ENCODE measurements at regions not wholly inside any gene's neighbourhood (a gene's known extent, or its start where the extent isn't known, plus 50 kb on each side); places are given as distances from the start of the nearest gene placed in this dataset.

GRCh38 chr18:78884502-78884901 is 95.1 kb upstream of the SALL3 start:
- DNase-seq = no peak

DNA sequence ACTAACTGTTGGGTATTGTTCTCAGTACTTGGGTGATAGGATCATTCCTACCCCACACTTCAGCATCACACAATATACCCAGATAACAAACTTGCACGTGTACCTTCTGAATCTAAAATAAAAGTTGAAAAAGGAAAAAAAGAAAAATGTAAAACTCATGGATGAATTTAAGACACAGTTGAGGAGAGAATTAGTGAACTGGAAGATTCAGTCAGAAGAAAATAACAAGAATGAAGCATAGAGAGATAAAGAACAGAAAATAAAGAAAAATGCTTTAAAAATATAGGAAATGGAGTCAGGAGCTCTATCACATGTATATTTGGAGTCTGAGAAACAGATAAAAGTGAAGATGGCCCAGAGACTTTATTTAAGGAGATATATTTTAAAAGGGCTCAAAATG is 90.4 kb upstream of the SALL3 start:
- DNase-seq = no peak

GRCh38 chr18:78890388-78890787 is 89.2 kb upstream of the SALL3 start:
- no peak for DNase-seq

GRCh38 chr18:78891185-78891762 is 88.3 kb upstream of the SALL3 start:
- no peak for DNase-seq

DNA sequence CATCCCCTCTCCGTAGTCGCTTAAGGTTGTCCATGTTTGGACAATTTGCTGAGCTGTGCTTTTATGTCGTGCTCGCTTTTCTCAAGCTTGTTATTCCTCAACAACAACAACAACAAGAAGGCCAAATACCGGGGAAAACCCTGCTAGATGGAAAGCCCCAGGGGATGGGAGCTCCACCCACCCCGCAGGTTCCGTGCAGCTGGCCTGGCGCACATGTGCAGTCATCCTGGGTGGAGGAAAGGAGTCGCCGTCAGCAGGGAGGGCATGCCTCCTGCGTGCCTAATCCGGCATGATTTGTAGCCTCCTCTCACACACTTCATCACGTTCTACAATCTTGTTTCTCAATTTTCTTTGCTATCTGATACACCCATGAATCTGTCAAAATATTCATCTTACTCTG is 87.4 kb upstream of the SALL3 start:
- no peak for DNase-seq

DNA sequence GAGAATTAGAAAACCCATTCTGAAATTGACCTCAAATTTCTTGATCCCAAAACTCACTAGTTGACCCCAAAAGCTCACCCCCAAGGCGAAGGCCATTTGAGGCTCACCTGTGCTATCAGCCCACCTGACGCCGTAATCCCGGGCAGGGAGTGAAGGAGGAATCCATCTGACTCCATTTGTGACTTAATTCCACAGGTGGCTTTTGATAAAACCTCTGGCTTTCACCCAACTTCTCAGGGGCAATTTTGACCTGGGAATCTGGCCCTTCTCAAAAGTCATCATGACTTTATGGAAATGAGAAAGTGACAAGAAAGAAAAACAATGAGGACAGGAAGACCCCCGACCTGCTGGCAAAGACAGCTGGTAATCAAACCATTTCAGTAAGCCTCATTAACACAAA is 86.9 kb upstream of the SALL3 start:
- no peak for DNase-seq

- no peak for DNase-seq
These were observed 86.2 kb upstream of the SALL3 start for GRCh38 chr18:78893281-78894032.

- no peak for DNase-seq
These were observed 85.6 kb upstream of the SALL3 start for GRCh38 chr18:78894033-78894305.

DNA sequence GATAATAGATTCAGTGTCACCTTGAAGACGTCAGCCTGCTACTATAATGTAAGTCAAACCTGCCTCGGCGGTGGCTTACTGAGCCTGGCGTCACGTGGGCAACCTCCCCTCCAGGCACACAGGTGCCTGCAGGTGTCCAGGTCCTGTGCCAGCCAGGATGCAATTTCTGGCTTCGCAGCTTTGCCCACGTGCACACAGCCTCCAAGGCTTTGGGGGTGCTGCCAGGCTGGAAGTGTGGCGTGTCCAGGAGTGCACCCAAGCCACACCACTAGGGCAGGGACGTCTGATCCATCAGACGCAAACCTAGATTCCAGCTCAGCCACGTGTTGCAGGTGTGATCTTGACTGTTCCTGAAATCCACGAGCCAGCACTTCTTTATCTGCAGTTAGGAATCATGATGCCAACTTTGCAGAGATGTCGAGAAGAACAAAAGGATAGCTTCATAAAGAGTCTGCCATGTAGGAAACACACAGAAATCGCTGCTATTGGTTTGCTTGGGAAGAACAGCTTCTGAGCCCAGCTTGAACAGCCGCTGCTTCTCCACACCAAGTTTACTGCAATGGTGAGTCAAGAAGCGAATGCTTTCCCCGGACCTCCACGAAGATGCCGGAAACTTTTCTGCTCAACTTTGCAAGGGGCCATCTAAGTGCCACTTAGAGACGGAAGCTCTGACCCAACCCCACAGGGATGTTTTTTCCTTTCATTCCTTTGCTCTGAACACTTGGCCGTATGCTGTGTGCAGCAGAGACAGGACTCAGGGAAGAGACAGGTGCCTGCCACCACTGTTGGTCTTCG is 84.2 kb upstream of the SALL3 start:
- no peak for DNase-seq

- no peak for DNase-seq
These were observed 83.3 kb upstream of the SALL3 start for GRCh38 chr18:78896111-78896905.

DNA sequence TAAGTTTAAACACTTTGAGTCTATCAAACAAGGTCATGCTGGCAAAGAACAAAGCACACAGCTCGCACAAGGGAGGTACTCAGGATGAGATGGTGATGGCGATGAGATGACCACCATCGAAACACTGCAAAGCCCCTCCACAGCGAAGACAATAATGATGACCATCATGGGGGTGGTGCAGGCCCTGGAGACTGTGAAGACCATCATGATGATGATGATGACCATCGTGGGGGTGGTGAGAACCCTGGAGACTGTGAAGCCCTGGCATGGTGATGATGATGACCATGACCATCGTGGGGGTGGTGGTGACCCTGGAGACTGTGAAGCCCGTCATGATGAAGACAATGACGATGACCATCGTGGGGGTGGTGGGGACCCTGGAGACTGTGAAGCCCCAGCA is 81.6 kb upstream of the SALL3 start:
- no peak for DNase-seq

DNA sequence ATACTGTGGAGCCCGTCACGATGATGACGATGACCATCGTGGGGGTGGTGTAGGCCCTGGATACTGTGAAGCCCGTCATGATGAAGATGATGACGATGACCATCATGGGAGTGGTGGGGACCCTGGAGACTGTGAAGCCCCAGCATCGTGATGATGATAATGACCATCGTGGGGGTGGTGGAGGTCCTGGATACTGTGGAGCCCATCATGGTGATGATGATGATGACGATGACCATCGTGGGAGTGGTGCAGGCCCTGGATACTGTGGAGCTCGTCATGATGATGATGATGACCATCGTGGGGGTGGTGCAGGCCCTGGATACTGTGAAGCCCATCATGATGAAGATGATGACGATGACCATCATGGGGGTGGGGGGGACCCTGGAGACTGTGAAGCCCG is 81.0 kb upstream of the SALL3 start:
- DNase-seq = no peak

GRCh38 chr18:78899241-78899640 is 80.4 kb upstream of the SALL3 start:
- DNase-seq = no peak

DNA sequence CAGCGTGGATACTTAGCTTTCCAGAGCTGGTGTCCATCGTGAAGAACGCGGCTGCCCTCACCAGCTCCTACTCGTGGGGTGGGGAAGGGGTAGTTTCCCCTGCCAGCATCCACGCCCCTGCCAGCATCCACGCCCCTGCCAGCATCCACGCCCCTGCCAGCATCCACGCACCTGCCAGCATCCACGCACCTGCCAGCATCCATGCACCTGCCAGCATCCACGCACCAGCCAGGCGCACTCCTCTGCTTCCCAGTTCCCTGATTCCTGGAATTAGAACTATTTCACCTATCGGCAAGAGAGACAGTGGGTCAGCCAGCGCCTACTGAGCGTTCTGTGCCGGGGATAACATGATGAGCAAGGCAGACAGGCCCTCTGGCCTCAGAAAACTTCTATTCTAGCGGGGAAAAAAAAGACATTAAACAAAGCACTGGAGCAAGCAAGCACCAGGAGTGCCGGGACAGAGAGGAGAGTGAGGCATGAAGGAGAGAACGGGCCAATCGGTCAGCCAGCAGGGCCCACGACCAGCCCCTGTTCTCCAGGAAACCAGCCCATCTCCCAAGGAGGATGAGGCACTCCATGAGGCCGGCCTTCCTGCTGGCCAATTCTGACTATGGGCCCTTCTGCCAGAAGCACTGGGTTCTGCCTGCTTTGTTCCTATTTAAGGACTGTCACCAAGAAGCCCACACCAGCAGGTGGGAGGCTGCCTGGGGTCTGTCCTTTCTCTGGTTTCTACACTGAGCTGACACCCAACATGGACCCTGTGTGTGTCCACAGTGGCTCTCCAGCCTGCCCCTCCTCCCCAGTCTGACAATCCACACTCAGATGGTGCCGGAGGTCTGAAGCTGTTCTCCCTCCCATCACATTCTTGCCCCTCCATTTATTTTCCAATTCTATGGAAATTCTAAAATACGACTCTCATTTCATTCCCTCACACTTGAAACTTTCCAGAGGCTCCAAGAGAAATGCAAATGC is 78.4 kb upstream of the SALL3 start:
- no peak for DNase-seq

GRCh38 chr18:78901923-78902794 is 77.5 kb upstream of the SALL3 start:
- no peak for DNase-seq

DNA sequence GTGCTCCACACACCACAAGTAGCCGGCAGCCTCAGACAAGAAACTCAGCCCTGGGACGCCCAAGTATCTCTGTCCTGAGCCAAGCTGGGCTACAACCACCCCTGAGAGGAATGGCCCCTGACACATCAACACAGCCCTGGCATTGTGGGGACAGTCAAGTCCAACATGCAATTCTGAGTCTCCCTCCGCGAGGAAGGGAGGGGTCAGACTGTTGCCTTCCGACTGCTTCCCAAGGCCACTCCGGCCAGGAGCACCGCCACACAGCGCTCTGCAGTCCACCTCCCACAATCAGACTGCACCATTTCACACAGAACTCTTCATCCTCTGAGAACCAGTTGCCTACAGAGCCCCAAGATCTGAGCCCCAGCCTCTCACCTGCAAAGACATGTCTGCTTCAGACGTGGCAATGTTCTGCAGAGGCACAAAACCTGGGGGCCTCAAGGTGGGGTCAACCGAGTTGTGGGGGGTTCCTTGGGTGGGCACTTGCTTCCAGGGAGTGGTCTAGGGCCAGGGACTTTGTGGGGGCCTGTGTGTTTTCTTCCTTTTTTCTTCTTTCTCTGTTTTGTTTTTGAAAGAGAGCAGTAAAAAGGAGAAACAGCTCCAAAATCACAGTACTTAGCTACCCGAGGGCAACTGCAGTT is 76.7 kb upstream of the SALL3 start:
- DNase-seq = no peak

GRCh38 chr18:78903436-78904178 is 76.0 kb upstream of the SALL3 start:
- no peak for DNase-seq

DNA sequence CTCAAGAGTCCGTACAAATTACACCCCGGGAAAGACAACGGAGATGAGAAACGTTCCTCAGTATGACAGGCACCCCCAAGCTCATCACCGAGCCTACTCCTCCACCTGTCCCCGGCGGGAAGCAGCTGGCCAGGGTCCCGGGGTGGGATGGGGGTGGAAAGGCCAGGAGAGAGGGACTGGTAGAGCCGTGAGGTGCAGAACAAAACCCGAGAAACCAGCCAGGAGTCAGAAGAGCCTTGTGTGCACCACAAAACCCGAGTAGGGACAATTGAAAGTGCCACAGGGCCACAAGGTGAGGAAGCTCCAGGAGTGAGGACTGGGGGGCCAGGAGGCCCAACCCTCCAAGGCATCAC is 75.5 kb upstream of the SALL3 start:
- no peak for DNase-seq

DNA sequence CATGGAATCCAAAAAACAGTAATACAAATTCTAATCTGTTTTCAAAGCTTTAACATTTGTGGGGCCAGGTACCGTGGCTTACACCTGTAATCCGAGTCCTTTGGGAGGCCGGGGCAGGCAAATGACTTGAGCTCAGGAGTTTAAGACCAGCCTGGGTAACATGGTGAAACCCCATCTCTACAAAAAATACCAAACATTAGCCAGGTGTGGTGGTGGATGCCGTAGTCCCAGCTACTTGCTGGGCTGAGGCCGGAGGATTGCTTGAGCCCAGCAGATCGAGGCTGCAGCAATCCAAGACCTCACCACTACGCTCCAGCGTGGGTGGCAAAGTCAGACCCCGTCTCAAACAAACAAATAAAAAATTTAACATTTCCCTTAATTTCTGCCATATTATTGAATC is 74.3 kb upstream of the SALL3 start:
- DNase-seq = no peak

DNA sequence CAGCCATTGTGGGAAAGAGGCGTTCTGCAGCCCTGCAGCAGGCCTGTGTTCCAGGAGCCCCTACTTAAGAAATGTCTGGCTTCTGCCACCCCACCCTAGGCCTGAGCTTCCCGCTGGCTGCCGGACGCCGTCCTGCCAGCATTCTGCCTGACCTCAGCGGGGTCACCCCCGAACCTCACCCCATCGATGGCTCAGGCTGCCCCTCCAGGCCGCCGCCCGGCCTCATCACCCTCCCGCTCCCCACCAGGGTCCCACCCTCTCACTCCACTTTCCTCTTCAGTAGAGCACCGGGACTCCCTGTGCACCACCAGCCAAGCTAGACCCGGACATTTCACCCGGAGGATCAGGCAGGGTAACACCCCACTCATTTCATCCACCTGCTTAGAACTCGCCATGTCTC is 73.6 kb upstream of the SALL3 start:
- DNase-seq = no peak

Data from CD4-positive, alpha-beta T cell treated with Interleukin-6 for 4 hours (primary cell).